MM.1S (cell line): ENCODE measurements at regions not wholly inside any gene's neighbourhood (a gene's known extent, or its start where the extent isn't known, plus 50 kb on each side); places are given as distances from the start of the nearest gene placed in this dataset.

Experiments used
- DNase-seq: peaks from one replicate; pipeline ENCODE4 v3.0.0-alpha.2; 2015
- H2AFZ ChIP-seq: fragments of 300-600 bp; sonication (generic); 2 replicates; pipeline ENCODE4 v1.6.0; 2016; ENCODE audit warnings: antibody characterized with exemption, low read length
- H3F3A ChIP-seq: fragments of 300-600 bp; sonication (generic); 2 replicates; pipeline ENCODE4 v1.6.1; 2016; ENCODE audit warnings: mild to moderate bottlenecking, antibody characterized with exemption, low read length, moderate library complexity, mixed read lengths; ENCODE audit not compliant: insufficient read depth
- H3K27ac ChIP-seq: fragments of 300-600 bp; sonication (generic); 2 replicates; pipeline ENCODE4 v1.5.1; 2016; ENCODE audit warnings: mild to moderate bottlenecking, low read length
- H3K27me3 ChIP-seq: fragments of 300-600 bp; sonication (generic); replicated peaks from 2 replicates; pipeline ENCODE4 v1.6.0; 2016; ENCODE audit warnings: low read length; ENCODE audit not compliant: insufficient read depth
- H3K36me3 ChIP-seq: fragments of 300-600 bp; sonication (generic); replicated peaks from 2 replicates; pipeline ENCODE4 v1.6.1; 2016; ENCODE audit warnings: mild to moderate bottlenecking, low read length, mixed read lengths; ENCODE audit not compliant: insufficient read depth
- H3K4me1 ChIP-seq: fragments of 300-600 bp; sonication (generic); 2 replicates; pipeline ENCODE4 v1.6.1; 2016; ENCODE audit warnings: low read length, mixed read lengths
- H3K4me2 ChIP-seq: fragments of 300-600 bp; sonication (generic); 2 replicates; pipeline ENCODE4 v1.6.0; 2016; ENCODE audit warnings: low read depth, low read length
- H3K4me3 ChIP-seq: fragments of 300-600 bp; sonication (generic); 2 replicates; pipeline ENCODE4 v1.5.1; 2016; ENCODE audit warnings: low read length, mixed read lengths
- H3K79me2 ChIP-seq: fragments of 300-600 bp; sonication (generic); 2 replicates; pipeline ENCODE4 v1.6.1; 2016; ENCODE audit warnings: mixed run types, low read length, mixed read lengths
- H3K9ac ChIP-seq: fragments of 300-600 bp; sonication (generic); 2 replicates; pipeline ENCODE4 v1.6.1; 2016; ENCODE audit warnings: low read length, mixed read lengths
- H3K9me2 ChIP-seq: fragments of 300-600 bp; sonication (generic); replicated peaks from 2 replicates; pipeline ENCODE4 v1.6.1; 2016; ENCODE audit warnings: mild to moderate bottlenecking, low read length, mixed read lengths; ENCODE audit not compliant: insufficient read depth
- H3K9me3 ChIP-seq: fragments of 300-600 bp; sonication (generic); replicated peaks from 2 replicates; pipeline ENCODE4 v1.6.1; 2016; ENCODE audit warnings: mild to moderate bottlenecking, low read length, mixed read lengths; ENCODE audit not compliant: insufficient read depth
- H4K20me1 ChIP-seq: fragments of 300-600 bp; sonication (generic); 2 replicates; pipeline ENCODE4 v1.6.1; 2016; ENCODE audit warnings: mild to moderate bottlenecking, low read length, moderate library complexity, mixed read lengths; ENCODE audit not compliant: insufficient read depth
- EZH2 ChIP-seq: fragments of 300-600 bp; sonication (generic); optimal IDR thresholded peaks from 2 replicates; pipeline ENCODE3; 2017; ENCODE audit warnings: low read depth, mild to moderate bottlenecking, antibody characterized with exemption, low read length, mixed read lengths
- EZH2phosphoT487 ChIP-seq: fragments of 300-600 bp; sonication (generic); IDR thresholded peaks from 2 replicates; pipeline ENCODE4 v1.6.1; 2018; ENCODE audit warnings: antibody characterized with exemption, low read length
- TF ChIP-seq, protein P1 (sequence below): fragments of 300-600 bp; sonication (generic); IDR thresholded peaks from 2 replicates; pipeline ENCODE4 v1.5.1; 2016; ENCODE audit warnings: antibody characterized with exemption, low read length, mixed read lengths

DNA sequence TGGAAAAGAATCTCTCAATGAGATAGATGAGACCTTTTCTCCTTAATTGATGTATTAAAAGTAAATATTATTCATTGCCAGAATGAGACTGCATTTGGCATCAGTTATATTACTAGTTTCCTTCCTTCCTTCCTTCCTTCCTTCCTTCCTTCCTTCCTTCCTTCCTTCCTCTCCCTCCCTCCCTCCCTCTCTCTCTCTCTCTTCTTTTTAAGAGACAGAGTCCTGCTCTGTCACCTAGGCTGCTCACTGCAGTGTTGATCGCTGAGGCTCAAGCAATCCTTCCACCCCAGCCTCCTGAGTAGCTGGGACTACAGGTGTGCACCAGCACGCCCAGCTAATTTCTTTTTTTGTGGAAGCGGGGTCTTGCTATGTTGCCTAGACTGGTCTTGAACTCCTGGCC lies 50.4 kb upstream of the ARX start:
- Histone ChIP-seq H3K27me3 (no peaks in the 10 kb centered on the region), H3K9me3 (no peaks in the 10 kb centered on the region), H3K9ac (no peak overlapping the region), H3K79me2 (no peaks in the 10 kb centered on the region), H3K9me2 (no peaks in the 10 kb centered on the region), H2AFZ (no peak overlapping the region), H3K36me3 (no peaks in the 10 kb centered on the region), H3K4me3 (no peak overlapping the region), H3K4me1 (no peaks in the 10 kb centered on the region), H3F3A (no peaks in the 10 kb centered on the region), H3K4me2 (no peak overlapping the region), H3K27ac (no peak overlapping the region), H4K20me1 (no peaks in the 10 kb centered on the region)
- no peak for DNase-seq
- TF ChIP-seq, protein P1, sequence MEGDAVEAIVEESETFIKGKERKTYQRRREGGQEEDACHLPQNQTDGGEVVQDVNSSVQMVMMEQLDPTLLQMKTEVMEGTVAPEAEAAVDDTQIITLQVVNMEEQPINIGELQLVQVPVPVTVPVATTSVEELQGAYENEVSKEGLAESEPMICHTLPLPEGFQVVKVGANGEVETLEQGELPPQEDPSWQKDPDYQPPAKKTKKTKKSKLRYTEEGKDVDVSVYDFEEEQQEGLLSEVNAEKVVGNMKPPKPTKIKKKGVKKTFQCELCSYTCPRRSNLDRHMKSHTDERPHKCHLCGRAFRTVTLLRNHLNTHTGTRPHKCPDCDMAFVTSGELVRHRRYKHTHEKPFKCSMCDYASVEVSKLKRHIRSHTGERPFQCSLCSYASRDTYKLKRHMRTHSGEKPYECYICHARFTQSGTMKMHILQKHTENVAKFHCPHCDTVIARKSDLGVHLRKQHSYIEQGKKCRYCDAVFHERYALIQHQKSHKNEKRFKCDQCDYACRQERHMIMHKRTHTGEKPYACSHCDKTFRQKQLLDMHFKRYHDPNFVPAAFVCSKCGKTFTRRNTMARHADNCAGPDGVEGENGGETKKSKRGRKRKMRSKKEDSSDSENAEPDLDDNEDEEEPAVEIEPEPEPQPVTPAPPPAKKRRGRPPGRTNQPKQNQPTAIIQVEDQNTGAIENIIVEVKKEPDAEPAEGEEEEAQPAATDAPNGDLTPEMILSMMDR = no peak
- TF ChIP-seq EZH2 (no peak), EZH2phosphoT487 (no peak)
